ENCODE measurements at regions not wholly inside any gene's neighbourhood (a gene's known extent, or its start where the extent isn't known, plus 50 kb on each side); places are given as distances from the start of the nearest gene placed in this dataset.

GRCh38 chr16:65200156-65200773 is 78.4 kb upstream of the CDH11 start:
- H3K4me3 ChIP-seq (replicated peaks in 1 of 2; ENCODE audit: low read depth in 1 of 2, low read length in 2 of 2) = no peak overlapping the region
- CTCF ChIA-PET = no interaction called here
- BruUV-seq (replicated peaks) = no TSS peak
- intact Hi-C loops (cut with micrococcal nuclease) = no loop called here
- no peak overlapping the region for H3K9ac ChIP-seq (ENCODE audit: low read length)
- POLR2A ChIA-PET = no interaction called here
- DNase-seq (ENCODE audit: low read depth, low spot score) = no peak
- H3K36me3 ChIP-seq (ENCODE audit: control insufficient read depth in 1 of 2, insufficient read depth in 2 of 2, low read length in 2 of 2) = no peaks in the 10 kb centered on the region
- ATAC-seq = no peak
- H2AFZ ChIP-seq (ENCODE audit: low read depth, low read length, poor library complexity, severe bottlenecking) = no peak overlapping the region
- TF ChIP-seq ATF3 (IDR thresholded peaks at IDR 0.05) (no peak), POLR2AphosphoS5 (IDR thresholded peaks at IDR 0.05; ENCODE audit: low read depth, low read length) (no peak), SRF (IDR thresholded peaks at IDR 0.05; ENCODE audit: low read depth) (no peak), SP1 (IDR thresholded peaks at IDR 0.05; ENCODE audit: low read depth) (no peak), ZBTB33 (IDR thresholded peaks at IDR 0.05; ENCODE audit: extremely low read depth, insufficient replicate concordance, low read length) (no peak)
- no peaks in the 10 kb centered on the region for H4K20me1 ChIP-seq (ENCODE audit: insufficient read depth)
- RAD21 ChIA-PET (ENCODE audit: low non-redundant PET in 1 of 2, low total read pairs in 2 of 2, uncharacterized antibody in 2 of 2, unreplicated experiment in 2 of 2) = no interaction called here
- H3K4me1 ChIP-seq (ENCODE audit: control insufficient read depth in 1 of 2, insufficient read depth in 2 of 2, low read length in 2 of 2) = no peaks in the 10 kb centered on the region
- no peaks in the 10 kb centered on the region for H3K9me2 ChIP-seq (ENCODE audit: insufficient read depth)
- H3K79me2 ChIP-seq (ENCODE audit: insufficient read depth, low read length) = no peaks in the 10 kb centered on the region
- H3K4me2 ChIP-seq (ENCODE audit: low read length) = no peak overlapping the region
- no peaks in the 10 kb centered on the region for H3K27me3 ChIP-seq (ENCODE audit: insufficient read depth, low read length)
- H3K9me3 ChIP-seq (ENCODE audit: control insufficient read depth in 1 of 2, insufficient read depth in 1 of 2, low read depth in 1 of 2, low read length in 2 of 2) = peaks cover 16 to 21% of the 10 kb centered on the region in 2 experiments; a peak in 2 of 4 replicates
- no peak overlapping the region for H3K27ac ChIP-seq (ENCODE audit: low read depth, low read length)

- no peak overlapping the region for H2AFZ ChIP-seq (ENCODE audit: low read depth, low read length, poor library complexity, severe bottlenecking)
- H4K20me1 ChIP-seq (ENCODE audit: insufficient read depth) = no peaks in the 10 kb centered on the region
- no peak overlapping the region for H3K4me2 ChIP-seq (ENCODE audit: low read length)
- no peak overlapping the region for H3K4me3 ChIP-seq (replicated peaks in 1 of 2; ENCODE audit: low read depth in 1 of 2, low read length in 2 of 2)
- ChIA-PET POLR2A (no interaction called here), RAD21 (ENCODE audit: low non-redundant PET in 1 of 2, low total read pairs in 2 of 2, uncharacterized antibody in 2 of 2, unreplicated experiment in 2 of 2) (no interaction called here), CTCF (no interaction called here)
- no peaks in the 10 kb centered on the region for H3K79me2 ChIP-seq (ENCODE audit: insufficient read depth, low read length)
- intact Hi-C loops (cut with micrococcal nuclease) = no loop called here
- ATAC-seq (no peak), DNase-seq (ENCODE audit: low read depth, low spot score) (no peak)
- peaks cover 4 to 10% of the 10 kb centered on the region in 2 experiments; a peak in 1 of 4 replicates for H3K9me3 ChIP-seq (ENCODE audit: control insufficient read depth in 1 of 2, insufficient read depth in 1 of 2, low read depth in 1 of 2, low read length in 2 of 2)
- H3K9me2 ChIP-seq (ENCODE audit: insufficient read depth) = no peaks in the 10 kb centered on the region
- H3K27me3 ChIP-seq (ENCODE audit: insufficient read depth, low read length) = no peaks in the 10 kb centered on the region
- H3K36me3 ChIP-seq (ENCODE audit: control insufficient read depth in 1 of 2, insufficient read depth in 2 of 2, low read length in 2 of 2) = no peaks in the 10 kb centered on the region
- no peaks in the 10 kb centered on the region for H3K4me1 ChIP-seq (ENCODE audit: control insufficient read depth in 1 of 2, insufficient read depth in 2 of 2, low read length in 2 of 2)
- BruUV-seq (replicated peaks) = no TSS peak
- no peak overlapping the region for H3K9ac ChIP-seq (ENCODE audit: low read length)
- no peak overlapping the region for H3K27ac ChIP-seq (ENCODE audit: low read depth, low read length)
- TF ChIP-seq SIN3A (IDR thresholded peaks at IDR 0.05; ENCODE audit: low read depth) (no peak), FOSL1 (IDR thresholded peaks at IDR 0.05; ENCODE audit: low read depth) (no peak), CEBPB (IDR thresholded peaks at IDR 0.05; ENCODE audit: low read depth) (no peak), CTCF (IDR thresholded peaks at IDR 0.05 in 2 of 3, conservative IDR thresholded peaks at IDR 0.05 in 1 of 3; ENCODE audit: borderline replicate concordance in 1 of 3, insufficient read depth in 1 of 3, low read depth in 2 of 3, low read length in 2 of 3) (no peak), MAX (IDR thresholded peaks at IDR 0.05) (no peak), REST (IDR thresholded peaks at IDR 0.05; ENCODE audit: low read depth) (no peak)
Measured at GRCh38 chr16:65196420-65197075, 74.7 kb upstream of the CDH11 start.
